DND-41 (cell line): ENCODE measurements at regions not wholly inside any gene's neighbourhood (a gene's known extent, or its start where the extent isn't known, plus 50 kb on each side); places are given as distances from the start of the nearest gene placed in this dataset.

ENCODE experiments used
- ATAC-seq: fragments of 200-7000 bp; cut with Tn5 transposase; 3 replicates; pipeline ENCODE4 v1.9.1; 2021; ENCODE audit warnings: low read depth; ENCODE audit not compliant: insufficient read depth
- DNase-seq: peaks from one replicate; pipeline ENCODE4 v3.0.0-alpha.2; 2020
- H2AFZ ChIP-seq: 2 replicates; pipeline ENCODE4 v1.6.0; 2012; ENCODE audit warnings: low read depth, low read length
- H3K27ac ChIP-seq: 2 replicates; pipeline ENCODE4 v1.5.1; 2012; ENCODE audit warnings: low read length, inconsistent platforms
- H3K27me3 ChIP-seq: fragments of 200-600 bp; sonication (generic); 2 replicates; pipeline ENCODE4 v1.6.0; 2012; ENCODE audit warnings: low read length, mild to moderate bottlenecking, inconsistent platforms; ENCODE audit not compliant: insufficient read depth, poor library complexity
- H3K36me3 ChIP-seq: 2 replicates; pipeline ENCODE4 v1.5.1; 2012; ENCODE audit warnings: low read length, inconsistent platforms; ENCODE audit not compliant: insufficient read depth
- H3K4me1 ChIP-seq: 2 replicates; pipeline ENCODE4 v1.5.1; 2012; ENCODE audit warnings: mild to moderate bottlenecking, low read length; ENCODE audit not compliant: insufficient read depth
- H3K4me2 ChIP-seq: 2 replicates; pipeline ENCODE4 v1.6.0; 2012; ENCODE audit warnings: mild to moderate bottlenecking, moderate library complexity, low read length, inconsistent platforms; ENCODE audit not compliant: insufficient read depth
- H3K4me3 ChIP-seq, 2 experiments: fragments of 200-600 bp in 1 of 2; shearing (Covaris generic) in 1 of 2; 2 replicates each; pipeline ENCODE4 v1.5.1; 2012 to 2016; ENCODE audit warnings: inconsistent platforms in 2 of 2, low read length in 2 of 2, mild to moderate bottlenecking in 2 of 2, low read depth in 1 of 2, moderate library complexity in 1 of 2
- H3K79me2 ChIP-seq: 2 replicates; pipeline ENCODE4 v1.6.0; 2012; ENCODE audit warnings: low read length, inconsistent platforms; ENCODE audit not compliant: insufficient read depth
- H3K9ac ChIP-seq: 2 replicates; pipeline ENCODE4 v1.6.0; 2012; ENCODE audit warnings: low read depth, mild to moderate bottlenecking, inconsistent platforms, low read length, moderate library complexity
- H3K9me3 ChIP-seq: 2 replicates; pipeline ENCODE4 v1.5.1; 2012; ENCODE audit warnings: low read length, moderate library complexity, mild to moderate bottlenecking, inconsistent platforms; ENCODE audit not compliant: insufficient read depth, severe bottlenecking
- H4K20me1 ChIP-seq: 2 replicates; pipeline ENCODE4 v1.6.0; 2012; ENCODE audit warnings: low read length; ENCODE audit not compliant: insufficient read depth
- CTCF ChIP-seq: IDR thresholded peaks from 2 replicates; pipeline ENCODE4 v1.5.1; 2012; ENCODE audit warnings: borderline replicate concordance, low read length, moderate library complexity, mild to moderate bottlenecking; ENCODE audit not compliant: poor library complexity, severe bottlenecking; ENCODE audit errors: extremely low read depth
- EZH2 ChIP-seq: IDR thresholded peaks from 3 replicates; pipeline ENCODE4 v1.6.1; 2012; ENCODE audit warnings: borderline replicate concordance, low read depth, mild to moderate bottlenecking, moderate library complexity, low read length, inconsistent platforms; ENCODE audit not compliant: severe bottlenecking

DNA sequence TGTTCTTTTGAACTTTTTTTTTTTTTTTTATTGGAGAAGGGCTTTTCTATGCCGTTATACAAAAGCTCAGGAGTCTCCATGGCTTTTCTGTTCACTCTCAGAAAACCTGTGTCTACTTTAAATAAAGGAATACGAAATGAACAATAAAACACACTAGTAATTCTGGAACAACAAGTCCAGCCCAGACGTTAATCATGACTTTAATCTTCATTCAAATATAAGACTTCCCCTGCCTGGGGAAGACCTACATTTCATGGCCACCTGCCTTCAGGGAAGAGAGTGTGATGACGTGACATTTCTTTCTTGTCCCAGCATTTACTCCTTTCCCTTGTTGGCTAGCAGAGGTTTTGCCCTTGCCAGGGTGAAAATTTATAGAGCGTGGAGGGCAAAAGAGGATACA is 564.5 kb downstream of the PDCD6IP start:
- H3K79me2 ChIP-seq = no peaks in the 10 kb centered on the region
- ATAC-seq = no peak

GRCh38 chr3:34363881-34364280 is 565.5 kb downstream of the PDCD6IP start:
- Histone ChIP-seq H3K4me2 (no peak overlapping the region), H3K27ac (no peak overlapping the region), H3K4me1 (peaks cover 10% of the 10 kb centered on the region), H3K9ac (no peak overlapping the region), H4K20me1 (no peaks in the 10 kb centered on the region), H3K9me3 (no peaks in the 10 kb centered on the region), H2AFZ (no peak overlapping the region), H3K36me3 (no peaks in the 10 kb centered on the region), H3K79me2 (no peaks in the 10 kb centered on the region), H3K4me3 (no peak overlapping the region), H3K27me3 (no peaks in the 10 kb centered on the region)
- TF ChIP-seq CTCF (no peak), EZH2 (no peak)
- DNase-seq = no peak
- no peak for ATAC-seq

More for the DNA sequence above, 564.5 kb downstream of the PDCD6IP start:
- Histone ChIP-seq H4K20me1 (no peaks in the 10 kb centered on the region), H3K4me1 (peaks cover 10% of the 10 kb centered on the region), H3K9me3 (no peaks in the 10 kb centered on the region), H3K4me2 (no peak overlapping the region), H3K9ac (no peak overlapping the region), H3K4me3 (no peak overlapping the region), H3K27me3 (no peaks in the 10 kb centered on the region), H3K27ac (no peak overlapping the region), H2AFZ (no peak overlapping the region), H3K36me3 (no peaks in the 10 kb centered on the region)
- no peak for DNase-seq
- TF ChIP-seq EZH2 = no peak
- TF ChIP-seq CTCF = no peak

GRCh38 chr3:34364335-34364734 is 565.9 kb downstream of the PDCD6IP start:
- Histone ChIP-seq H3K4me1 (peaks cover 10% of the 10 kb centered on the region), H3K36me3 (no peaks in the 10 kb centered on the region), H3K27me3 (no peaks in the 10 kb centered on the region), H3K4me2 (no peak overlapping the region), H3K9ac (no peak overlapping the region), H4K20me1 (no peaks in the 10 kb centered on the region), H3K27ac (no peak overlapping the region), H3K9me3 (no peaks in the 10 kb centered on the region), H2AFZ (no peak overlapping the region), H3K4me3 (no peak overlapping the region), H3K79me2 (no peaks in the 10 kb centered on the region)
- ATAC-seq (no peak), DNase-seq (no peak)
- TF ChIP-seq EZH2 (no peak), CTCF (no peak)

DNA sequence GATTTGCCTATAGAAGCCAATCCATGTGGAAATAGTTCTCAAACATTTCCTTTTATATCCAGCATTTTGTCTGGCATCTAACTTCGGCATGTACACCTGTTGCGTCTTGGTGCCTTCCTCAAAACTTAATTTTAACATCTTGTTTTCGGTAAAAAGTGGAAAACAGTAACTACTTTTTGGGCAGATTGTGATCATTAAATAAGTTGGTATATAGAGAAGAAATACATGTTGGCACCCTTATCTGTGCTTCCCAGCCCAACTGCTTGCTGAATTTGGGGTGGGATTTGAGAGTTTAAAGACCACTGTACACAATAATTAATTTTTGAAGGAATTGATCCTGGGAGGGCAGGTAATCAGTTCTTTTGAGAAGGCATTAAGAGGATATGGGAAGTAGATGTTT is 566.8 kb downstream of the PDCD6IP start:
- no peak for ATAC-seq
- H3K27me3 ChIP-seq = no peaks in the 10 kb centered on the region

More for the DNA sequence above, 566.8 kb downstream of the PDCD6IP start:
- Histone ChIP-seq H3K4me2 (no peak overlapping the region), H4K20me1 (no peaks in the 10 kb centered on the region), H3K36me3 (no peaks in the 10 kb centered on the region), H3K9me3 (no peaks in the 10 kb centered on the region), H3K79me2 (no peaks in the 10 kb centered on the region), H2AFZ (no peak overlapping the region), H3K27ac (no peak overlapping the region), H3K4me1 (peaks cover 10% of the 10 kb centered on the region), H3K4me3 (no peak overlapping the region), H3K9ac (no peak overlapping the region)
- TF ChIP-seq EZH2 (no peak), CTCF (no peak)
- DNase-seq = no peak
